GM18868 (cell line): ENCODE measurements at regions not wholly inside any gene's neighbourhood (a gene's known extent, or its start where the extent isn't known, plus 50 kb on each side); places are given as distances from the start of the nearest gene placed in this dataset.

Experiments used
- ATAC-seq: cut with Tn5 transposase; IDR thresholded peaks from one replicate; pipeline ENCODE4 v1.9.1; 2021; ENCODE audit warnings: mild to moderate bottlenecking, moderate library complexity; ENCODE audit not compliant: unreplicated experiment

- no peak for ATAC-seq
Observed at GRCh38 chr2:11920993-11921583, 174.7 kb downstream of the LPIN1 start.

- ATAC-seq: no peak
Observed at GRCh38 chr2:11922294-11922693, 175.9 kb downstream of the LPIN1 start.

GRCh38 chr2:11923935-11924334 lies 177.5 kb downstream of the LPIN1 start:
- no peak for ATAC-seq

GRCh38 chr2:11925295-11926066 lies 179.0 kb downstream of the LPIN1 start:
- ATAC-seq: no peak

GRCh38 chr2:11930211-11930761 lies 183.9 kb downstream of the LPIN1 start:
- ATAC-seq: peak; percentile 52

GRCh38 chr2:11932048-11932512 lies 185.6 kb downstream of the LPIN1 start:
- no peak for ATAC-seq

GRCh38 chr2:11932962-11933361 lies 186.5 kb downstream of the LPIN1 start:
- no peak for ATAC-seq

GRCh38 chr2:11933854-11934253 lies 187.4 kb downstream of the LPIN1 start:
- peak; percentile 79 for ATAC-seq

- ATAC-seq: no peak
Observed at GRCh38 chr2:11936761-11937160, 190.3 kb downstream of the LPIN1 start.

- no peak for ATAC-seq
Observed at GRCh38 chr2:11938196-11938595, 191.8 kb downstream of the LPIN1 start.

GRCh38 chr2:11939523-11939922 lies 193.1 kb downstream of the LPIN1 start:
- no peak for ATAC-seq

- no peak for ATAC-seq
Observed at GRCh38 chr2:11940121-11940743, 193.8 kb downstream of the LPIN1 start.

GRCh38 chr2:11940799-11941198 lies 194.4 kb downstream of the LPIN1 start:
- no peak for ATAC-seq

GRCh38 chr2:11941201-11942177 lies 195.1 kb downstream of the LPIN1 start:
- ATAC-seq: no peak

GRCh38 chr2:11942178-11942569 lies 195.7 kb downstream of the LPIN1 start:
- ATAC-seq: no peak

- no peak for ATAC-seq
Observed at GRCh38 chr2:11944311-11944710, 197.9 kb downstream of the LPIN1 start.

GRCh38 chr2:11945139-11946126 lies 199.0 kb downstream of the LPIN1 start:
- ATAC-seq: peak; percentile 93

GRCh38 chr2:11947956-11948355 lies 201.5 kb downstream of the LPIN1 start:
- ATAC-seq: no peak

- ATAC-seq: no peak
Observed at GRCh38 chr2:11949732-11950523, 203.5 kb downstream of the LPIN1 start.
